SJSA1 (cell line): ENCODE measurements at regions not wholly inside any gene's neighbourhood (a gene's known extent, or its start where the extent isn't known, plus 50 kb on each side); places are given as distances from the start of the nearest gene placed in this dataset.

ENCODE experiments used
- DNase-seq, 2 experiments: peaks; one replicate each; pipeline ENCODE4 v3.0.0-alpha.2; 2015 to 2020; ENCODE audit warnings: low spot score in 2 of 2, low read depth in 1 of 2
- H3K27ac ChIP-seq: fragments of 250-450 bp; sonication (Bioruptor Pico); 2 replicates; pipeline ENCODE4 v1.5.1; 2020; ENCODE audit warnings: mild to moderate bottlenecking, moderate library complexity
- H3K27me3 ChIP-seq: fragments of 250-450 bp; sonication (Bioruptor Pico); replicated peaks from 2 replicates; pipeline ENCODE4 v1.5.1; 2020; ENCODE audit warnings: mild to moderate bottlenecking, moderate library complexity
- H3K36me3 ChIP-seq: fragments of 250-450 bp; sonication (Bioruptor Pico); 2 replicates; pipeline ENCODE4 v1.5.1; 2020; ENCODE audit warnings: mild to moderate bottlenecking
- H3K4me1 ChIP-seq: fragments of 250-450 bp; sonication (Bioruptor Pico); replicated peaks from 2 replicates; pipeline ENCODE4 v1.6.1; 2021; ENCODE audit warnings: mild to moderate bottlenecking
- H3K4me3 ChIP-seq: fragments of 250-450 bp; sonication (Bioruptor Pico); 2 replicates; pipeline ENCODE4 v1.5.1; 2020; ENCODE audit warnings: mild to moderate bottlenecking
- H3K9me3 ChIP-seq: fragments of 250-450 bp; sonication (Bioruptor Pico); replicated peaks from 2 replicates; pipeline ENCODE4 v1.5.1; 2020; ENCODE audit warnings: mild to moderate bottlenecking

GRCh38 chr3:25289663-25290062 is 138.4 kb upstream of the RARB start:
- no peaks in the 10 kb centered on the region for H3K27me3 ChIP-seq
- H3K27ac ChIP-seq, result no peak overlapping the region
- no peak overlapping the region for H3K4me3 ChIP-seq
- H3K4me1 ChIP-seq, result 0 out of 2 replicates have a peak, but pooled peaks cover 4% of the 10 kb centered on the region
- H3K9me3 ChIP-seq, result no peaks in the 10 kb centered on the region
- DNase-seq, result no peak
- H3K36me3 ChIP-seq, result no peaks in the 10 kb centered on the region

GRCh38 chr3:25291481-25291905 is 136.6 kb upstream of the RARB start:
- H3K27me3 ChIP-seq, result no peaks in the 10 kb centered on the region
- 0 out of 2 replicates have a peak, but pooled peaks cover 4% of the 10 kb centered on the region for H3K4me1 ChIP-seq
- no peak overlapping the region for H3K4me3 ChIP-seq
- no peaks in the 10 kb centered on the region for H3K36me3 ChIP-seq
- H3K27ac ChIP-seq, result no peak overlapping the region
- H3K9me3 ChIP-seq, result no peaks in the 10 kb centered on the region
- DNase-seq, result no peak

GRCh38 chr3:25292036-25292435 is 136.0 kb upstream of the RARB start:
- Histone ChIP-seq H3K36me3 (no peaks in the 10 kb centered on the region), H3K27me3 (no peaks in the 10 kb centered on the region), H3K9me3 (no peaks in the 10 kb centered on the region), H3K27ac (no peak overlapping the region), H3K4me3 (no peak overlapping the region), H3K4me1 (0 out of 2 replicates have a peak, but pooled peaks cover 4% of the 10 kb centered on the region)
- DNase-seq, result no peak

- Histone ChIP-seq H3K27ac (no peak overlapping the region), H3K36me3 (no peaks in the 10 kb centered on the region), H3K27me3 (no peaks in the 10 kb centered on the region), H3K9me3 (no peaks in the 10 kb centered on the region), H3K4me3 (no peak overlapping the region), H3K4me1 (peaks cover 7% of the 10 kb centered on the region)
- DNase-seq, result no peak
Measured at GRCh38 chr3:25292595-25292994, 135.5 kb upstream of the RARB start.

- no peak overlapping the region for H3K27ac ChIP-seq
- no peaks in the 10 kb centered on the region for H3K36me3 ChIP-seq
- peaks cover 18% of the 10 kb centered on the region for H3K4me1 ChIP-seq
- DNase-seq, result no peak
- no peak overlapping the region for H3K4me3 ChIP-seq
- H3K27me3 ChIP-seq, result no peaks in the 10 kb centered on the region
- no peaks in the 10 kb centered on the region for H3K9me3 ChIP-seq
Measured at GRCh38 chr3:25293736-25294135, 134.3 kb upstream of the RARB start.

GRCh38 chr3:25294169-25294805 is 133.8 kb upstream of the RARB start:
- H3K36me3 ChIP-seq, result no peaks in the 10 kb centered on the region
- H3K4me3 ChIP-seq, result no peak overlapping the region
- H3K27me3 ChIP-seq, result no peaks in the 10 kb centered on the region
- no peak overlapping the region for H3K27ac ChIP-seq
- peak in 1 of 2 experiments; percentile 18 for DNase-seq
- no peaks in the 10 kb centered on the region for H3K9me3 ChIP-seq
- peaks cover 21% of the 10 kb centered on the region for H3K4me1 ChIP-seq

GRCh38 chr3:25297667-25298585 is 130.1 kb upstream of the RARB start:
- DNase-seq, result peak in 1 of 2 experiments; percentile 65
- H3K9me3 ChIP-seq, result no peaks in the 10 kb centered on the region
- H3K4me1 ChIP-seq, result peaks cover 21% of the 10 kb centered on the region
- no peaks in the 10 kb centered on the region for H3K36me3 ChIP-seq
- H3K27me3 ChIP-seq, result no peaks in the 10 kb centered on the region
- no peak overlapping the region for H3K27ac ChIP-seq
- no peak overlapping the region for H3K4me3 ChIP-seq

- H3K4me3 ChIP-seq, result no peak overlapping the region
- peaks cover 17% of the 10 kb centered on the region for H3K4me1 ChIP-seq
- H3K27me3 ChIP-seq, result no peaks in the 10 kb centered on the region
- H3K27ac ChIP-seq, result no peak overlapping the region
- DNase-seq, result no peak
- H3K9me3 ChIP-seq, result no peaks in the 10 kb centered on the region
- no peaks in the 10 kb centered on the region for H3K36me3 ChIP-seq
Measured at GRCh38 chr3:25300141-25300540, 127.9 kb upstream of the RARB start.

GRCh38 chr3:25304916-25305315 is 123.1 kb upstream of the RARB start:
- Histone ChIP-seq H3K27me3 (no peaks in the 10 kb centered on the region), H3K9me3 (no peaks in the 10 kb centered on the region), H3K36me3 (no peaks in the 10 kb centered on the region), H3K4me3 (no peak overlapping the region), H3K4me1 (no peaks in the 10 kb centered on the region), H3K27ac (no peak overlapping the region)
- no peak for DNase-seq

GRCh38 chr3:25306066-25306465 is 122.0 kb upstream of the RARB start:
- no peaks in the 10 kb centered on the region for H3K27me3 ChIP-seq
- H3K9me3 ChIP-seq, result no peaks in the 10 kb centered on the region
- H3K36me3 ChIP-seq, result no peaks in the 10 kb centered on the region
- H3K4me3 ChIP-seq, result no peak overlapping the region
- DNase-seq, result no peak
- no peak overlapping the region for H3K27ac ChIP-seq
- H3K4me1 ChIP-seq, result no peaks in the 10 kb centered on the region

GRCh38 chr3:25306705-25307104 is 121.4 kb upstream of the RARB start:
- no peaks in the 10 kb centered on the region for H3K27me3 ChIP-seq
- H3K4me3 ChIP-seq, result no peak overlapping the region
- no peaks in the 10 kb centered on the region for H3K9me3 ChIP-seq
- no peak for DNase-seq
- H3K27ac ChIP-seq, result no peak overlapping the region
- H3K4me1 ChIP-seq, result no peaks in the 10 kb centered on the region
- H3K36me3 ChIP-seq, result no peaks in the 10 kb centered on the region

- DNase-seq, result no peak
- Histone ChIP-seq H3K4me3 (no peak overlapping the region), H3K4me1 (no peaks in the 10 kb centered on the region), H3K9me3 (no peaks in the 10 kb centered on the region), H3K27ac (no peak overlapping the region), H3K27me3 (no peaks in the 10 kb centered on the region), H3K36me3 (no peaks in the 10 kb centered on the region)
Measured at GRCh38 chr3:25313286-25313685, 114.8 kb upstream of the RARB start.

- Histone ChIP-seq H3K27ac (no peak overlapping the region), H3K27me3 (no peaks in the 10 kb centered on the region), H3K36me3 (no peaks in the 10 kb centered on the region), H3K4me1 (no peaks in the 10 kb centered on the region), H3K9me3 (no peaks in the 10 kb centered on the region), H3K4me3 (no peak overlapping the region)
- no peak for DNase-seq
Measured at GRCh38 chr3:25324954-25325655, 103.0 kb upstream of the RARB start.

GRCh38 chr3:25335356-25335755 is 92.7 kb upstream of the RARB start:
- Histone ChIP-seq H3K36me3 (no peaks in the 10 kb centered on the region), H3K9me3 (no peaks in the 10 kb centered on the region), H3K4me3 (no peak overlapping the region), H3K27ac (no peak overlapping the region), H3K27me3 (no peaks in the 10 kb centered on the region), H3K4me1 (0 out of 2 replicates have a peak, but pooled peaks cover 5% of the 10 kb centered on the region)
- DNase-seq, result no peak
